GM10266 (cell line): ENCODE measurements at regions not wholly inside any gene's neighbourhood (a gene's known extent, or its start where the extent isn't known, plus 50 kb on each side); places are given as distances from the start of the nearest gene placed in this dataset.

Source experiments
- DNase-seq: peaks from one replicate; pipeline ENCODE4 v3.0.0; 2012; ENCODE audit errors: extremely low spot score
- TF ChIP-seq, protein P1 (sequence below): IDR thresholded peaks from 2 replicates; pipeline ENCODE4 v1.5.1; 2012; ENCODE audit warnings: mild to moderate bottlenecking, low read depth; ENCODE audit not compliant: control insufficient read depth, insufficient read depth; ENCODE audit errors: missing control alignments

DNA sequence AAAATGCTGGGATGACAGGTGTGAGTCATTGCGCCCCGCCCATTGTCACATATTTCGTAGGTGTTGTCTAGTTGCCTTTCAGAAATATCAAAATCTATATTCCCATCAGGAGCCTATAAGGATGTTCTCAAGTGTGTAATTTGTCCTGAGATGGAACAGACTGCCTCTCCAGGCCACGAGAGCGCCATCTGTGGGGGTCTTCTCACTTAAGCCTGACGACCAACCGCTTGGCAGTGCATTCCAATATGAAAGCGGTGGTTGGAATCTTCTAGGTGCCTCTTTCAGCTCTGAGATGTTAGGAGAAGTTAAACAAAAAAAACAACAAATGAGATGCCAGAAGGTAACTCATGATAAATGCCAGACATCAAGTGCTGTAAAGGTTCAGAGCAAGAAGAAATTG is 488.5 kb downstream of the QKI start:
- TF ChIP-seq, protein P1, sequence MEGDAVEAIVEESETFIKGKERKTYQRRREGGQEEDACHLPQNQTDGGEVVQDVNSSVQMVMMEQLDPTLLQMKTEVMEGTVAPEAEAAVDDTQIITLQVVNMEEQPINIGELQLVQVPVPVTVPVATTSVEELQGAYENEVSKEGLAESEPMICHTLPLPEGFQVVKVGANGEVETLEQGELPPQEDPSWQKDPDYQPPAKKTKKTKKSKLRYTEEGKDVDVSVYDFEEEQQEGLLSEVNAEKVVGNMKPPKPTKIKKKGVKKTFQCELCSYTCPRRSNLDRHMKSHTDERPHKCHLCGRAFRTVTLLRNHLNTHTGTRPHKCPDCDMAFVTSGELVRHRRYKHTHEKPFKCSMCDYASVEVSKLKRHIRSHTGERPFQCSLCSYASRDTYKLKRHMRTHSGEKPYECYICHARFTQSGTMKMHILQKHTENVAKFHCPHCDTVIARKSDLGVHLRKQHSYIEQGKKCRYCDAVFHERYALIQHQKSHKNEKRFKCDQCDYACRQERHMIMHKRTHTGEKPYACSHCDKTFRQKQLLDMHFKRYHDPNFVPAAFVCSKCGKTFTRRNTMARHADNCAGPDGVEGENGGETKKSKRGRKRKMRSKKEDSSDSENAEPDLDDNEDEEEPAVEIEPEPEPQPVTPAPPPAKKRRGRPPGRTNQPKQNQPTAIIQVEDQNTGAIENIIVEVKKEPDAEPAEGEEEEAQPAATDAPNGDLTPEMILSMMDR: no peak
- no peak for DNase-seq

DNA sequence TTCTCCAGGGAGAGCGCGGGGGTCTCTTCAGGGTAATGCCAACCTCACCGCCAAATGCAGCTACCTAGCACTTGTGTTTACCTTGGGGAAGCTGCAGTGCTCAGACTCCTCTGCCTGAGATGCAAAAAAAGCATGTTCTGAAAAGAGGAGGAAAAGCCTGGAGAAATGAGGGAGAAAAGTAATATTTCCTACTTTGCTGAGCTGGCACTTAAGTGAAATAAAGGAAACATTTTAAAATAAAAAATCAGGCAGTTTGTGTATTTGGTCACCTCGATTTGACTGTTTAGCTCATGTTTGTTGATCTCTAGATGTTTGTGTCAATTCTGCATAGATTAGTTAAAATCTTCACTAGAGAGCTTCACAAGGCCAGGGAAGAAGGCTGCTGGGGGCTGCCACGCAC is 487.2 kb downstream of the QKI start:
- no peak for DNase-seq
- TF ChIP-seq, protein P1: no peak

GRCh38 chr6:163900570-163900969 is 486.1 kb downstream of the QKI start:
- TF ChIP-seq, protein P1: no peak
- no peak for DNase-seq

GRCh38 chr6:163897669-163898068 is 483.2 kb downstream of the QKI start:
- no peak for DNase-seq
- TF ChIP-seq, protein P1: no peak

GRCh38 chr6:163897030-163897429 is 482.5 kb downstream of the QKI start:
- no peak for DNase-seq
- TF ChIP-seq, protein P1: no peak

- no peak for DNase-seq
- TF ChIP-seq, protein P1: no peak
These were observed 480.6 kb downstream of the QKI start for GRCh38 chr6:163895162-163895561.

- TF ChIP-seq, protein P1: no peak
- DNase-seq: no peak
These were observed 479.2 kb downstream of the QKI start for GRCh38 chr6:163893609-163894189.
